NOMO-1 (cell line): ENCODE measurements at regions not wholly inside any gene's neighbourhood (a gene's known extent, or its start where the extent isn't known, plus 50 kb on each side); places are given as distances from the start of the nearest gene placed in this dataset.
"Not testable (repeated sequence)": the region's sequence is repeated elsewhere in the genome, so short reads cannot be mapped to it uniquely, and the experiment has no call there.

Experiments
- DNase-seq, 2 experiments: peaks; one replicate each; lab custom pipeline; 2025; ENCODE audit not compliant: unreplicated experiment in 2 of 2; lab: John Stamatoyannopoulos, UW

DNA sequence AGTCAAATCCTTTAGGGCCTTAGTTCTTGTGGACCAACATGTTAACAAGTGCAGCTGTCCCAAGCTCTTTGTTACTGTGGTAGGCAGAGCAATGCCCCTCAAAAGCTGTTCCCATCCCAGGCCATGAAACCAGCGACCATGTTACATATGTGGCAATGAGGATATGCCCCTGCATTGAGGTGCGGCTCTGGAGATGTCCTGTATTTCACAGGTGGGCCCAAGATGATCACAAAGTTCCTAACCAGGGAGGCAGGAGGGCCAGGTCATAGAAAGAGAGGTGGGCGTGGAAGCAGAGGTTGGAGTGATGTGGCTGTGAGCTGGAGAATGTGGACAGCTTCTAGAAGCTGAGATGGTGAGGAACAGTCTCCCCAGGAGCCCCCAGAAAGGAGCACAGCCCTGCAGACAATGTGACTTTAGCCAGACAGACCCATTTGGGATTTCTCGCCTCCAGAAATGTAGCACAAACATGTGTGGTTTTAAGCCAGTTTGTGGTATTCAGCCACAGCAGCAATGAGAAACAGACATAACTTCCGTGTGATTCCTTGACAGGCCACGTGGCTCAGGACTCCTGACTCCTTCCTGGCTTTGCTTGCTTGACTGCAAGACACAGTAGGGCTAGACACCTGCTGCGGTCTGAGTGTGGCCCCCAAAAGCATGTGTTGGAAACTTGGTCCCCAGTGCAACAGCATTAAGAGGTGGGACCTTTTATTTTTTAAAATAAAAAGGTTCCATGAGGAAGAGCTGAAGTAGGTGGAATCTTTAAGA, 778.3 kb downstream of the KCNJ18 start:
- DNase-seq, result no peak

DNA sequence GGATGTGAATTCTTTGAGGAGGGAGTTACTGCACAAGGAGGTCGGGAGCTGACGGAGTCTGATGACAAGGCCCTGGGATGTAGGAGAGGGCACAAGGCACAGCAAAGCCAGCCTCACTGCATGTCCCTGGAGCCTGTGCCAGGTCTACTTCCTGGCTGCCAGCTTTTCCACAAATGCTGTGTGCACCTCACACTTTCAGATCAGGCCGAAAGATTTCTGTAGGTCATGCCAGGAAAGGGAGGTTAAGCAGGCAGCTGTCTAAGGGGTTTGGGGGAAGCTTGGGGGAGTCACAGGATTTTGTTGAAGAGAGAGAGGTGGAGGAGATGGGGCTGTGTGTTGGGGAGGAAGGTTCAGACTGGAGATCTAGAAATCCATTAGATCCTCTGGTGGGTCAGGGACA, 792.5 kb downstream of the KCNJ18 start:
- DNase-seq, result no peak

DNA sequence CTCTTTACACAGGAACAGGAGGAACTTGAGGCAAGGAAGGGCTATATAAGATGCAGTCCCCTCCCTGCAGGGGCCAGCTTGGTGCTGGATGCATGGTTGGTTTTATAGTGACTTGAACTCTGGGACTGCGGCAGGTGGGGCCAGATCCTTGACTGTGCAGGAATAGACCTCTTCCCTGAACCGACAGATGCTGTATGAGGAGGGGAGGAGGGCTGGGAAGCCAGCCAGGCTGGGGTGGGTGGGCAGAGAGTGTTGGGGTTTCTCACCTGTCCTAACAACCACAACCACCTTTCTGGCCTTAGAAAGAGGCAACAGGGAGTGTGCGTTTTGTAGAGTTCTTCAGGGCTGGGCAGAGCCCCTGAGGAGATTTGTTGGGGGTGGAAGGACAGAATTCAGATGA, 798.1 kb downstream of the KCNJ18 start:
- DNase-seq, result no peak

DNA sequence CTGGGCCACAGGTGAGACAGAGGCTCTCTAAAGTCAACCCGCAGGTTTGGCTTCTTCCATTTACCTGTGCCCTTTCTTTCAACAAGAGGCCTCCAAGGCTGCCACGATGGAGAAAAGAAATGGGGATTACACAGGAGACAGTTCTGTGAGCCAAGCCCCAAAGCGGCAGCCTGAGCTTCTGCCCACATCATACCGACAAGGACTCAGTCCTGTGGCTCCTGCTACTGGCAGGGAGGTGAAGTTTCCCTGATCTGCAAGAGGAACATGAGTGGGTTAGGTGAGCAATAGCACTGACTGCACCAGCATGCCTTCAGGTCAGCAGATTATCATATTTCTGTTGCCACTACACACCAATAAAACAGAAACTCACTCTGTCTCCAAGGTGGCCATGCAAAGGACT, 800.0 kb downstream of the KCNJ18 start:
- DNase-seq, result no peak

DNA sequence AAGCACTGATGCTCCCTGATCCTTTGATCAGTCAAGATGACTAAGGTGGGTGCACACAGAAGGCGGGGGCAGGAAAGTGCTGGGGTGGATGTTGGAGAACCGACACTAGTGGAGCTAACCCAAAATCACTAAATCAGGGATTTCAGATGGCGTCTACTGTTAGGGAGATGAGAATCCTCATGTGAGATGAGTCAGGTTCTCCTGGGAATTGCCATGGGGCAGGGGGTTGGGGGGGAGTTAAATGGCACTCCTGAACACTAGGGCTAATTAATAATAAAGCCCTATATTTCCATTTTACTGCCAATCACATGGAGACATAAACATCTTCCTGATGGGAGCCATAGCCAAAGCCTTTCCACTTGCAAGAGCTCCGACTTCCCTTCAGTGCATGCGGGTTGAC, 804.1 kb downstream of the KCNJ18 start:
- DNase-seq, result no peak

DNA sequence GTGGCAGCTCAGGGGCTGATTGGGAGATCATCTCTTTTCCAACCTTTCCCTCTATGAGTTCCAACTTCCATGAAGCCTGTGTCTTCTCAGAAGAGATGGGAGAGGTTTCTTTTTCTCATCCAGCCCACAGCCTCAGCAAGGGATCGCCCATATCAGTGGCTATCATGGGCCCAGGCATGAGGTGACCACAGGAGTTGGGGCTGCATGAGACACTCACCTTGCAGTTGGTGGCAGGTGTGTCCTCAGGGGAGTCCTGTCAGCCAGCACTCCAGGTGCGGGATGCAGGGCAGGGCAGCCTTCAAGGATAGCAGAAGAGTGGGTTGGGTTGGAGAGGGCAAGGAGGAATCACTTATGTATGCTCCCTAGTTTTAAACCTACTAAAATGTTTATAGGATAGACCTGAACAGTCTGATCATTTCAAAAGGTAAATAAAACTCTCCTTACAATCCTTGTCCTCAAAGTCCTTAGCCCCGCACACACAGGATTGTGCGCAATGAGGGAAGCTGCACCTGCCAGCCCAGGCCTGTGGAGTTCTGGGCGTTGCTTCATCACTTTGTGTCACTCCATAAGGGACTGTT, 811.1 kb downstream of the KCNJ18 start:
- no peak for DNase-seq

DNA sequence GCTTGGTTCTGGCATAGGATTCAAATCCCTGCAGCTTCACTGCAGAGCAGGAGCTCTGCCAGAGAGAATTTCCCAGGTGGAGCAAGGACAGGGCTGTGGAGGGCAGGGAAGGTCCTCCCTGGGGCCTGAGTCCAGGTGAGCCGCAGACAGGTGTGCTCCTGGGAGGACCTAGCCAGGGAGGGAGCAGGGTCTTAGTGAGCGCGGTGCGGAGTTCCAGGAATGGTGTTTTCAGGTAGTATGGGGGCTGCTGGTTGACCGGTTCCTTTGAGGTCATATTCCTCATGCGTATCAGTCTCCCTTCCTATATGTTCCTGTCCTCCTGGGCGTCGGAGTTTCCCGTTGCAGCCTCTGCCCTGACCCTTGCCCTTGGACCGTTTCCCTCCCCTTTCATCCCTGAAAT, 813.3 kb downstream of the KCNJ18 start:
- DNase-seq, result no peak

DNA sequence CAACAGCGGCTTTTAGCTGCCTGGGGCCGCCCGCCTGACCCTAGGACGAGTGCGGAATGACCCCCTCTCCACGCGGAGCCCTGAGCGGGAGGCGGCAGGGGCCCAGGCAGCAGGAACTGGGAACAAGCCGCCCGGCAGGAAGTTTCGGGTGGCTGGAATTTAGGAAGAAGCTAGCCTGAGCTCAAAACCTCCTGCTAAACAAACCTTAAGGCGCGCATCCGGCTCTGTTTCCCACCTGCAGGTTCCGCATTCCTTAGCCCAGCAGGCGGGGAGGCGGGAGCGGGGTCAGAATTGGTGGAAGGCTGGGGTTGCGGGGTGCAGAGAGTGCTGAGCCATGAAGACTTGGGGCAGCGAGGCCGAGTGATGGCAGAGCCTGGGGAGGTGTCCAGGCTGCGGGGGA, 813.9 kb downstream of the KCNJ18 start:
- DNase-seq, result no peak

DNA sequence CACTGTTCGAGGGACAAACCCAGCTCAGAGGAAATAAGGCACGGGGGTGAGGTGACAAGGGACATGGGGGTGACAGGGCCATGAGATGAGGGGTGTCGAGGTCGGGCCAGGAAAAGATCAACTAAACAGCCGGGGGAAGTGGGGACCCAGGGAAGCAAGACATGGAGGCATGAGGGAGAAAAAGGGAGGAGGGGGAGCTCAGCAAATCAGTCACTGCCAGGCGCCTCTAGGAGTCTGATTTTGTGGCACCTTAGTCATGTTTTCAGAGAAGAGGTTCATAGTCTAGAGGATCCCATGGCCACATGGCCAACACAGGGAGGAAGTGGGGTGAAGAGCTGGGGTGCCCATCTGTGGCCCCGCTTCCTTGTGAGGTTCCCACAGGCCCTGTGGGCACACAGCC, 814.5 kb downstream of the KCNJ18 start:
- no peak for DNase-seq

DNA sequence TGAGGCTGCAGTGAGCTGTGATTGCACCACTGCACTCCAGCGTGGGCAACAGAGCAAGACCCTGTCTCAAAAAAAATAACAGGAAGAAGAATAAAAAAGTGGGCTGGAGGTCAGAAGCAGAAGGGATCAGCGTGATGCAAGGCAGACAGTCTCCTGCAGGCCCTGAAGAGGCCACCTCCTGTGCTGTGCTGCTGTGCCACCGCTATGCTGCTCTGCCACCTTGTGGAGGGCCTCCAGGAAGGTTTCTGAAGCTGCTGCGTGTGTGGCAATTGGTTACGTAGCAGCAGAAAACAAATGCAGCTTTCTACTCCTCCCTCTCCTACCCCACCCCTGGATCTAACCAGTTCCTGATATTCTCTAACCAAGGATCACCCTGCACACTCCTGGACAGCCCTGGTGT, 815.5 kb downstream of the KCNJ18 start:
- no peak for DNase-seq

DNA sequence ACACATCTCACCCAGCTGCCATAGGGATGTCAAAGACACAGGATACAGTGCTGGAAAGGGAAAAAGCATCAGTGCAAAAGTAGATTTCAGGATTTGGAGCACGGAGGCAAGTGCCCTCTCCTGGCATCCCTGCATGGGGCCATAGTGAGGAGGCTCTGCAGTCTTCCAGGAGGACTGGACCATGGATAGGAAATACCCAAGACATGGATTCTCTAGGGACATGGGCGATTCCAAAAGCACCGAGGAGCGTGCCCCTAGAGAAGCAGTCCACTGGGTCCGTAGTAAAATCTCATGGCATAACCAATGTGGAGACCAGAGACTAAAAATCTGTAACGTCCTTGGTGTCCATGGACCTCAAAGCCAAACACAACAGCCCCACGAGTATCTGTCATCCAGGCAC, 818.2 kb downstream of the KCNJ18 start:
- DNase-seq, result no peak

DNA sequence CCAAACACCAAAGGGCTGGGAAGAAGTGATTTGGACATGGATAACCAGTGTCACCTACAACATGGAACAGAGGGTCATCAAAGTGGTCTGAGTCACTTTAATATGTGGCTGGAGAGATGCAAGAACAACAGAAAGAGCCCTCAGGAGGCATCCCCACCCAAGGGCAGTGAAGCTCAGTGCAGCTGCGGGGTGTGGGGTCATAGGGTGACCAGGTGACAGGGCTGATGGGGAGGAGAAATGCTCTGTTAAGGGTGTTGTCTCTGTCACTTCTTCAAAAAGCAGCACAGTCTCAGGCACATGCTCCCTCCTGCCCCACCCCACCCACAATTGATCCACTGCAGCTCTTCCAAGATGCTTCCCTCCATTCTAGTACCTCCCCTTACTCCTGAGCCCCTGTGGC, 819.1 kb downstream of the KCNJ18 start:
- no peak for DNase-seq

DNA sequence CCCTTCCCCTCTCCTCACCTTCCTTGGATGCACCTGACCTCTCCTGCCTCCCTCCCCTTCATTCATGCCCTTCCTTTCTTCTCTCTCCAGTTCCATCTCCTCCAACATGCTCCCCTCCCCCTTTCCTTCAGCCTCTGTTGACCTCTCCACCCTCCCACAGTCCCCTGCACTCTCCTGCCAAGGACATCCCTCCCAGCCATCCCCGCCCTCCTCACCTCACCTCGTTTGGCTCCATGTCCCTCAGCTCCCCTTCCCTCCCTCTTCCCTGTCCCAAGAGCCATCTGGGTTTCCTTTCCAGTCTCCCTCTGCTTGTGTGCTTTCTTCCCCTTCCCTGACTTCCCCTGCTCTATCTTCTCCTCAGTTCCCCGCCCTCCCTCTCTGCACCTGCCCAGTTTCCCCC, 819.7 kb downstream of the KCNJ18 start:
- DNase-seq, result no peak

DNA sequence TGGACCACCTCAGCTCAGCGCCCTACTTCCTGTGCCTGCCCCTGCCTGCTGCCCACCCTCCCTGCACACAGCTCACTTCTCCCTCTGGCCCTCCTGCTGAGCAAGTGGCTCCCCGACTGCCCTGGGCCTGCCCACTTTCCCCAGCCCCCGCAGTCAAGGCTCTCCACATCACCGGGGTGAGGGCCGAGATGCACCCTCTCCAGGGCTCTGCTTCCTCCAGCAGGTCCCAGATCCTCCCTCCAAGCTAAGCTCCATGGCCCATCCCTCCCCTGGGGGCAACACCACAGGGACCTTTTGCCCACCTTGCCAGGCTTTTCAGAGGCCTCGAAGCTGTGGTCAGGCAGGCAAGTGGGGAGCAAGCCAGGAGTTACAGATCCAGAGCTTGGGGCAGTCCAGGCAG, 820.2 kb downstream of the KCNJ18 start:
- DNase-seq, result no peak

DNA sequence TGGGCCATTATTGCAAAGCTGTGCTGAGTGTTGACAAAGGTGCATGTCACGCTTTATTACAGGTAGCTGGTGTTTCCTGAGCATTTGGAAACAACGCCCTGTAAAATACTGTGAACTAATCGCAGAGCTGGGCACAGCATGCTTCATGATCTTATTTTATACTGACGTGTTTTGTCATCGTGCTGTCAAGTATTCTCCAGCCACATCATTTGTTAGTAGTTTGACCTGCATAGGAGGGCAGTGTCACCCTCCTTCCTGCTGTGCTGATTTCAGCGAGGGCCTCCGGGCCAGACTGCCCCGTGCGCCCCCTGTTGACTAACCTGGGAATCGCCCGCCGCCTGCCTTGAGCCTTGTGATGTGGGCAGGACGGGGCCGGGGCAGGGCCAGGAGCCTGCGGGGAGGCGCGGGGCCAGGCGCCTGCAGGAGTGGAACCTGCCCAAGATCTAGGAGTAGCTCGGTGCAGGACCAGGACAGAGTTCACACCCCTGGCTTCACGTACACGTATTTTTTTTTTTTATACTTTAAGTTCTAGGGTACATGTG, 820.7 kb downstream of the KCNJ18 start:
- DNase-seq, result no peak

DNA sequence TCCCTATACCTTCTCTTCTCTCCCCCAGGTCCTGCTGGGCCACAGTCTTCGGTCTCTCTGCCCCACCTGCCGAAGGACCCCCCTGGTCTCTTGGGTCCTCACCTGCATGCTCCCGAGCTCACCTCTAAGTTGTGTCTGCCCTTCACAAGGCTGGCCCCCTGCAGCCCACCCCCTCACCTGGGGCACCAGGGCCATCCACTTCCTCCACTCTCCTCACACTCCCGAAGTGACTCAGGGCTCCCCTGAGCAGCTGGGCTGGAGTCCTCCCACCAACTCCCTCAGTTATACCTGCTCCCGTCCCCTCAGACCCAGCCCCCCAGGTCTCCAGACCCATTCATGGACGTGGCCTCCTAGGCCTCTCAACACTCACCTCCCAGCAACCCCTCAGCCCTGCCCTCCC, 822.0 kb downstream of the KCNJ18 start:
- DNase-seq, result no peak

DNA sequence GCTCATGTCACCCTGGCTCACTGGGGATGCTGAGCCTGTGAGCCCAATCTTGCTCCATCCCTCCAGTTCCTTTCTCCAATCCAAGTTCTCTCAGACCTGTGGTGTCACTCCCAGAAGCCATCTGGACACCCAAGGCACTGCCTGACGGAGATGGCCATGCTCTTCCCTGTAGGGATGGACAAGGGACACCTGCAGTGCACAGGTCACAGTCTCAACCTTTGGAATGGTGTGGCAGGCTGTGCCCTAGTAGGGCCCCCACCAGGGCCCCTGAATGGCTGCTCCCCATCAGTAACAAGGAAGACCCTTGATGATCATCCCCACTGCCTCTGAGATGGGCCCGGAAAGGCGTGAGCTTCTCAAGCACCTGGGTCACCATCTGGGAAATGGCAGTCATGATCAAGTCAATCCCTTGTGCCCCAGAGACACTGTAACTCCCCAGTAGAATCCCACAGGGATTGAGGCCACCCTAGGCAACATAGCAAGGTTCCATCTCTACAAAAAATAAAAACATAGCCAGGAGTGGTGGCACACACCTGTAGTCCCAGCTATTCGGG, 822.5 kb downstream of the KCNJ18 start:
- no peak for DNase-seq

DNA sequence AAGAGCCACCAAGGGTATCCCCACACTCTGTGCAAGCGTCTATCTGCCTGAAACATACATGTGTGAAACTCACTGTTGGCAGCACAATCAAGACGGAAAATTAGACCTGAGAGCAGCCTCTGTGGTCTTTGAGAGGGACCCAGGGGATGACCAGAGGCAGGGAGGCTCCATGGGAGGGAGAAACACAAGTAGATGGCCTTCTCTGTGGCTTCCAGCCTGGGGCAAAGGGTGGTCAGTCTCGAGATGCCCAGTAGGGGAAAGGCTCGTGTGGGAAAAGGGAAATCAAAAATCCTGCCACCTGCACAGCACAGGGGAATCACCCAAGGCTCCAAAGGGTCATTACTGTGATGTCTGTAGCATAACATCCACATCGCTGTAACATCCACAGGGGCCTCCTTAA, 823.3 kb downstream of the KCNJ18 start:
- DNase-seq, result no peak

DNA sequence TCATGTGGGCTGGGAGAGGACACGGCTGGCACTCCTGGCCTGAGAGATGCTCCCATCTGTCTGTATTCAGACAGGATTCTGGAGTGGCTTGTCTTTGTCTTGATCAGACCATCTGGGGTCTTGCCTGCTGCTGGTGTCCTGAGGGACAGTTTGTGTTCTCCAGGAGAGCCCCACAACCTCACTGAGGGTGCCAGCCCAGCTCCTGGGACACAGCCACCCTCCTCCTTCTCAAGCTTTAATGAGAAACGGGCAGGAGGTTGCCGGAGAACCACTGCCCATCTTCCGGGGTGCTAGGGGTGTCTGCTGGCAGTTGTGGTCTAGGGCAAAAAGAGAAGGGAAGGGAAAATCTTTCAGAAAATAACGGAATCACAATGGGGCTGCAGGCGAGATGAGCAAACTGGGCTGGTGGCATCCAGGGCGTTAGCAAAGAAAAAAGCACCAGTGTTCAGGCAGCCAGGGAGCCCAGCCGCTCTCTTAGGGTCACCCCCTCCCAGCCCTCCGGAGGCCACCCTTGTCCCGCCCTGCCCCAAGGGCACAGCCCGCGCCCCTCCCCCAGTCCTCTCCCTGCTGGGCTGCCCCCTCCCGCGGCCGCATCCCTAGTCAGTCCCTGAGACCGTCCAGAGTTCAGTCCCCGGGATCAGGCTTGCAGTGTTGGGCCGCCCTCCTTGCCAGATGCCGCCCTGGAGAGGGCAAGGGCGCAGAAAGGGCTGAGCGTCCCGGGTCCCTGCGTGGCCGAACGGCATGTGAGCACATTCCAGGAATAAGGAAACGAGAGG, 824.7 kb downstream of the KCNJ18 start:
- DNase-seq, result no peak

DNA sequence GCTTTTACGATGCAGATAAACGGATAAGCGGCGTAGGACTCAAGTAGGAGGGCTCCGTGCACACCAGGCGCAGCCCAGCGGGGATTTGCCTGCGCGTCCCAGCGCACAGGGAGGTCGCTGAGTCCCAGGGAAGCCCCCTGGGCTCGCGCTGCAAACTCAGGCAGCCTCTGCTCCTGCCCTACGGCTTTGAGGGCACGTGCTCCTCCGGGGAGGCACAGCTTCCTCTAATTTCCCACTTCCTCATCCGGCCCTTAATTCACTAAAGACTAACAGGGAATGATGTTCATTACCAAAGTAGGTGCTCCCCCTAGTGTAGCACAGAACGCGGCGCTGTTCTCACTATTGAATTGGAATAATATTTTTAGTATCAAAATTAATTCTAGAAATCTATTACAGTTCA, 825.4 kb downstream of the KCNJ18 start:
- no peak for DNase-seq

DNA sequence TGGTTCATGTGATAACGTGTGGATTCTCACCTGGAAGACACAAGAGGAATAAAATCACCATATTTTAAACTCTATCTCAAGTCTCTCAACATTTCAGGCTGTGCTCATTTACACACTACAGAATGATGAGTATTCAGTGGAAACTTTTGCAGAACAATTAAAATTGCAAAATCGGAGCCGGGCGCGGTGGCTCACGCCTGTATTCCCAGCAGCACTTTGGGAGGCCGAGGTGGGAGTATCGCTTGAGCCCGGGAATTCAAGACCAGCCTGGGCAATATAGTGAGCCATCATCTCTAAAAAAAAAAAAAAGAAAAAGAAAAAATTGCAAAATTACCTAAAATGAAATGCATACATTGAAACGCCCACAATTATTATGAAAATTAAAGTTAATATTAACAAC, 825.9 kb downstream of the KCNJ18 start:
- no peak for DNase-seq

DNA sequence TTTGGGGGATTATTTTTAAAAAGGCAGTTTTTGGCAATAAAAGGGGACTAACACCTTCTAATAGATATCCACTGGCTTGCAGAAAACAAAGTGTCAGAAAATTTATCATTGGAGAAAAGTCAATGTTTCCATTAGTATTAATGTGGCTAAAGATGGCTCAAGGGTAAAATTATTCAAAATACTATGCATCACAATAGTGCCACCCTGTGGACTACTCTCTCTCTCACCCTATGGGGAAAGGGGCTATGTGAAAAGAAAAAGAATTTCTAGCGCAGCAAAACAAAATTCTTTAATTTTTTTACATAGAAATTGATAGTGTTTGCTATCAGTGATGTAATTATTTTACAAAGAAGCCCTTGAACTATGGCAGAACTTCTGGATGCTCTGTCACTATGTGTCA, 856.5 kb downstream of the KCNJ18 start:
- DNase-seq, result not testable (repeated sequence)
